ENCODE measurements at regions not wholly inside any gene's neighbourhood (a gene's known extent, or its start where the extent isn't known, plus 50 kb on each side); places are given as distances from the start of the nearest gene placed in this dataset.
"Not testable (repeated sequence)": the region's sequence is repeated elsewhere in the genome, so short reads cannot be mapped to it uniquely, and the experiment has no call there.

DNA sequence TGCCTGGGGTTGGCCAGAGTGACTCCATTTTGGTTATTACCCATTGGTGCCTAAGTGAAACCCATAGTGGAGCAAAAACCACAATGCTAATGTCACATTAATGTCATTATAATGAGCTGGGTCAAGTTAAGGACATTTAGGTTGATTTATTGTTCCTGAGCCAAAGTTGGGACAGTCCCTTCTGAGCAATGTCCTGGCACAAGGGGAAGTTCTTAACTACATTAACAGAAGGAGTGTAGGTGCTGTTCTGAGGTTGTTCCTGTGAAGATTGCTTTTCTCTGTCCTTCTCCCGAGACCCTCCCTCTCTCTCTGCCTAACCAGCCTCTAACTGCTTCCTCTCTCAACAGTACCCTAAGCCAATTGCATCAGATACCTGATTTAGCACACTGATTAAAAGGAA, 1956.8 kb upstream of the PCDH10 start:
- DNase-seq (ENCODE audit: low spot score): no peak

DNA sequence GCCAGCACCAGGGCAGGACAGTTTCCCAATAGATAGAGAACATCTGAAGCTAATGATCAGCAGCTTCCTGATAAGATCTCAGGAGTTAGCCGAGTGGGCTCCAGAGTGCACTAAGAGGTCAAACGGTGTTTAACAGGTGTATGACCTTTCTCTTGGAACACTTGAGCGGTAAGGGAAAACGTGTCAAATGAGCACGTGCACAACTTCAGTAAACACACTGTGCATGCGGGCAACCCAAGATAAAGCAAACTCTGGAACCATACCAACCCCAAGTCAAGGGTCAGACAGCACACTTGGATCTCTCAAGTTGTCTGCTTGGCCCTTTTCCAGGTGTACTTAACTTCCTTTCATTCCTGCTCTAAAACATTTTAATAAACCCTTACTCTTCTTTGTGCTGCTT, 1941.5 kb upstream of the PCDH10 start:
- DNase-seq (ENCODE audit: low spot score): no peak

DNA sequence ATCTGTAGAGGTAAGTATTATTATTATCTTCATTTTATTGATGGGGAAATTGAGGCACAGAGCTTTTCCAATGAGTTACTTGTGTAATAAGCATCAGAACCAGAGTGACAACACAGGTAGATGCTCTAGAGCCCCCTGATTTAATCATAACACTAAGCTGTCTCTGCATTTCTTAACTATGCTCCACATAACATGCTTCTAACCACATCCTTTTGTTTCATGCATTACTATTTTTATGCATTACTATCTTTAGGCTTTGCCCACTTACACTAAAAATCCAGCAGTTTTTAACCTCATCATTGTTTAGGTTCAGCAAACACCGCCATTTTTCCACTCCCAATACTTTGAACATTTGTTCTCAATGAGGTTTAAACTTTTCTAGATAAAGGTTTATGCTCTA, 1900.8 kb upstream of the PCDH10 start:
- DNase-seq (ENCODE audit: low spot score): no peak

DNA sequence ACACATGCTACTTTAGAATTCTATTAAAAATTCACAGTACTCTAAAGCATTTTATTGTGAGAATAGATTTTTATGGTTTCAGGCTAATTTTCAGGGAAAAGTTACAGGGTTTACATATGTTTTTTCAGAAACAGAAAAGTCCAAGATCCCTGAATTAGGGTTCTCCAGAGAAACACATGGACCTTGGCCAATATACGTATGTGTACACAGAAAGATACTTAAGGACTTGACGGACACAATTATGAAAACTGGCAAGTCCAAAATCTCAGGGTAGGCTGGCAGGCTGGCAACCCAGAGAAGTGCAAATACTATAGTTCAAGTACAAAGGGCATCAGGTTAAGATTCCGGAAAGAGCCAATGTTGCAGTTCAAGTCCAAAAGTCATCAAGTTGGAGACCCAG, 1897.8 kb upstream of the PCDH10 start:
- DNase-seq (ENCODE audit: low spot score): no peak

DNA sequence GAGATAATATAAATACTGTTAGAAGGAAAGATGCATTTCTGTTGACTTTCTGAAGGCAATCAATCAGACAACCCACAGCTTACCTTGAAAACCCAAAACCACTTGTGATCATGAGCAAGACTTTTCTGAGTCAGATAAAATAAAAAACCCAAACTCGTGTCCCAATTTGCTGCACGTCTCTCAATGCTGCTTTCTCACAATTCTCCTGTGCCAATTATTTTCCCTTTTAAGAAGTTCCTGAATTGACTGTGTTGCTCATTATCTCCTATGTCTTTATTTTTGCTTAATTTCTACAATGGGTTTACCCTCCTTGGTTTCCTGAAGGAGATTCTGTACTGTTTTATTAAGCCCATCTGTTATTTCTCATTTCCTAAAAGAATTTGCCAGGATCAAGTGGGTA, 1891.9 kb upstream of the PCDH10 start:
- no peak for DNase-seq (ENCODE audit: low spot score)

DNA sequence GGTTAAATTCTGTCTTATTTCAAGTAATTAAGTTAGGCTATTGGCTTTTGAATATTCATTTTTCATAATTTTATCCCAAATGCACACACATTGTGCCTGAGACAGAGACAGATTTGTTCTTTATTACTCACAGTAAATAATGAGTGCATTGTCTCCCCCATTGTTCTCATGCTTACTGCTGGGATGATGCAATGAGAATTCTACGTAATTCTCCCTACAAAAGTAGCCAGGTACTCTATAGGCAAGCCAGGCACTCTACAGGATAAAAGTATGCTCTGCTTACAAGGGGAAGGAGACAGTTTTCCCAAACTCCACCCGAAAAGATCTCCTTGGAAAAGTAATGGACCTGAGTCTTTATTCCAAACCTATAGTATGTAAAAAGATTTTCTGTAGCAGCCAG, 1890.7 kb upstream of the PCDH10 start:
- no peak for DNase-seq (ENCODE audit: low spot score)

DNA sequence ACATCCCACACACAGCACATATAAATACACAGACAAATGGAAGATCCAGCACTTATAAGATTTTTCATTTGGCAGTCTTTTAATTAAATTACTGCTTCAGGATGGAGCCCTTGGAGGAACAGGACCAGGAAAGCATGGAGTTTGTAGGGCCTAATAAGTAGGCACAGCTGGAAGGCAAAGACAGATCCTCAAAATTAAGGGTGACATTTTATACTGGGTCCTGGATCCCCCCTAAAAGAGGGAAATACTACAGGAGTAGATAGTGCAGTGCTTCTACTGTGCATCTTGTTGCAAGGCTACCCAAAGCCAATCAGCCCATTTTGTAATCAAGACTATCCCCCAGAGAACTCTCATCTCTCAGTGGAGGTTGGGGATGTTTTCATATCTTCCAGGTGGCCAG, 1860.7 kb upstream of the PCDH10 start:
- DNase-seq (ENCODE audit: low spot score): no peak

DNA sequence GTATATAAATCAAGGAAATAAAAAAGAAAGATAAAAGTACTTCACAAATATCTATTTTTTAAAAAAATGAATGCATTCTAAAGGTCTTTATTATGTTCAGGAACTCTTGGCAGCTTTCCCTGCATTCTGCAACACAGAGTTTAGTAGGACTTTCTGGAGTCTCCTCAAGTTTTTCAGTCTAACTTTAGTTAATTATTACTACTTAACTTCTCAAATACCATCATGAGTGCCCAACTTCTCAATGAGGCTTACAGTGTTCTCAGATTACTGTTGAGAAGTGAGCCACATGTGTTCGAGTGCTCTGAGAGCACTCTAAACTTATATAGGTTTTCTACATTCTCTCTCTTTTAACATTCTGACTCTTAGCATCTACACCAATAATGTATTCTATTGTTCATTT, 1852.9 kb upstream of the PCDH10 start:
- no peak for DNase-seq (ENCODE audit: low spot score)

DNA sequence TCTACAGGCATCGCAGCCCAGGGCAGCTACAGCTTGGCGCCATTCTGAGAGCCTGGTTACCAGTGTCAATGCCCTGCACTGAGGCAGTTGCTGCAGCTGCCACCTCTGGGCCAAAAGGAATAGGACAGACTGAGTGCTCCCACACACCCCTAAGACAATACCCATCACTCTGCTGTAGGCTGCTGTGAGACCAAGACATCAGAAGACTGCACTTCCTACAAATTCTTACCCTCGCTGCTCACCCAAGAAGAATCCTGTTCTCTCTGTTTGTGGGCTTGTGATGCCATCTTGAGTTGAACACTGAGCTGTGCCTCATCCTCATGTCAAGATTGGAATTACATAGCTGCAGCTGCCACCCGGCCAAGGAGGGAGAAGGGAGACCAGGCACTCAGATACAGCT, 1847.0 kb upstream of the PCDH10 start:
- DNase-seq (ENCODE audit: low spot score): no peak

DNA sequence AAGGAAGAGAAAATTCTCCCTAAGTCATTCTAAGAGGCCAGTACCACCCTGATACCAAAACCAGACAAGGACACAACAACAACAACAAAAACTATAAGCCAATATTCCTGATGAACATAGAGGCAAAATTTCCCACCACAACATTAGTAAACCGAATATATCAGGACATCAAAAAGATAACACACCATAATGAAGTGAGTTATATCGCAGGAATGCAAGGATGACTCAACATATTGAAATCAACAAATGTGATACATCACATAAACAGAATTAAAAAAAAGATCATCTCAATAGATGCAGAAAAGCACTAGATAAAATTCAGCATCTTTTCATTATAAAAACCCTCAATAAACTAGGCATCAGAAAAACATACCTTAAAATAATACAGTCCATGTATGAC, 1844.4 kb upstream of the PCDH10 start:
- no peak for DNase-seq (ENCODE audit: low spot score)

DNA sequence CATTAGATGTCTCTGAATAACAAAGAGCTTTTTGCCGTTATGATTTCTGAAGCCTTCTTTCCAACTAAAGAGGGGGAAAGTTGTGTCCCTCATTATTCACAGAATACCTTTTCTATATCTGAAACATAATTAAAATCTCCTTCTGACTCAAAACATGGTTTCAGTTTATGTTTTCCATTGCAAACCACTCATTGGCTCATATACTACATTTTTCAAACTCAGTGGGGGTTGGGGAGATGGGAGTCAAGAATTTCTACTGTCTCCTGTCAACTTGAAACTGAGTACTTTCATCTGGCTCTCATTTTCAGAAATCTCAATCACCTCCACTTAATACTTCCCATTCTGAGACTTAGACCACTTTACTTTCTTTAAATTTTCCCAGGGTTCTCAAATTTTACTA, 1839.5 kb upstream of the PCDH10 start:
- no peak for DNase-seq (ENCODE audit: low spot score)

DNA sequence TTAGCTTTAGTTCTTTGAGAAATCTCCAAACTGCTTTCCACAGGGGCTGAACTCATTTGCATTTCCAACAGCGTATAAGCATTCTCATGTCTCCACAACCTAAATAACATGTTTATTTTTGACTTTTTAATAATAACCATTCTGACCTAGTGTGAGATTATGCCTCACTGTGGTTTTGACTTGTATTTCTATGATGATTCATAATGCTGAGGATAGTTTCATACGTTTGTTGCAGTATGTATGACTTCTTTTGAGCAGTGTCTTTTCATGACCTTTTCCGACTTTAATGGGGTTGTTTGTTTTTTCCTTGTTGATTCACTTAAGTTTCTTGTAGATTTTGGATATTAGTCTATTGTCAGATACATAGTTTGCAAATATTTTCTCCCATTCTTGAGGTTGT, 1833.0 kb upstream of the PCDH10 start:
- DNase-seq (ENCODE audit: low spot score): no peak

DNA sequence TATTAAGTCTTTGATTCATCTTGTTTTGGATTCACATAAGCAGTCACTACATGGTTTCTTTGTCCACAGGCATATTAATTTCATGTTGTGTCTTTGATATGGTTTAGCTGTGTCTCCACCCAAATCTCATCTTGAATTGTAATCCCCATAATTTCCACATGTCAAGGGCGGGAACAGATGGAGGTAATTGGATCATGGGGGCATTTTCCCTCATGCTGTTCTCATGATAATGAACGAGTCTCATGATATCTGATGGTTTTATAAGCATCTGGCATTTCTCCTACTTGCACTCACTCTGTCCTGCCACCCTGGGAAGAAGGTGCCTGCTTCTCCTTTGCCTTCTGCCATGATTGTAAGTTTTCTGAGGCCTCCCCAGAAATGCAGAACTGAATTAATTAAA, 1811.2 kb upstream of the PCDH10 start:
- DNase-seq (ENCODE audit: low spot score): no peak

DNA sequence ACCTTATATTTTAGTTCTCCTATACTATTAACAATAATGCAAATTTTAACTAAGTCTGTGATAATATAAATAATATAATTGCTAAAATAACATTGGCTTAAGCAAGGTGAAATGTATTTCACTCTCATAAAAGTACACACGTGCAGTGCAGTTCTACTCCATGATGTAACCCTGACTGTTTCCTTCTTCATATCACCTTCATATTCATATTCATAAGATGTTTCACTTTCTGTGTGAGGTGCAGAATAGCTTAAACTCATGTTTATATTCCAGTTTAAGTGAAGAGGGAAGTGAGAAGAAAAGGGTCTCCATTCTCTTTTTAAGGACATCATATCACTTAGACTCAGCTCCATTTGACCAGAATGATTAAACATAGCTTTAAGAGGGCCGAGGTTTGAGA, 1810.0 kb upstream of the PCDH10 start:
- no peak for DNase-seq (ENCODE audit: low spot score)

DNA sequence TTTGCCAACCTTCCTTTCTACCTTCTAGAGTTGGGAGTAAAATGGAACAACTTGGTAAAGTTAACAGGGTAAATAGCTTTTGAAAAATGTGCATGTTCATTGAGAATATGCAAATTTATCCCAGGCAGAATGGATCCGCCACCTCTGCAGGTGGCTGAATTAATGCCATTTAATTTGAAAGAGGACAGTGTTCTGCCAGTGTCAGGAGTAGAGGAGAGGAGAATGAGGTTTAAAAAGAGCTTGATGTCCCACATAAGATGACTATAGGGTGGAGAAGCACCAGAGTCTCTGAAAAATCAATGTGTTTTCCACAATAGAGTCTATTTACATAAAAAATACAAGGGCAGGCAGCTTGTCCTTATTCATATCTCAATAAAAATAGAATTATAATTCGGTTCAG, 1804.3 kb upstream of the PCDH10 start:
- DNase-seq (ENCODE audit: low spot score): no peak

DNA sequence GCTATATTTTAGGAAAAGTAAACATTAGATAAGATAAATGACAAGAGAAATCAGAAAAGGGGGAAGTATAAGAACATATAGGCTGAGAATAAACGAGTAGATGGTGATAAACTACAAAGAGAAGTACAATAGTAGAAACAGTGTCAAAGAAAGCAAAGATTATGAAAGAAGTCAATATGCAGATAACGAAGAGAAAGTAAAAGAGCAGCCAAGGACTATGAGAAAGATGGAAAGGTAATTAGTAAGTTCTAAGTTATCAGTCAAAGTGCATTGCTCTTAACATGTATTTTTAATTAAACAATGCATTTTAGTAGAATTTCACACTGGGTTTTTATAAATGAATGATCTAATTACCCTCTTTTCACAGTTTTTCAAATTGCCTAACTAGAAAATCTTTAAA, 1801.3 kb upstream of the PCDH10 start:
- no peak for DNase-seq (ENCODE audit: low spot score)

DNA sequence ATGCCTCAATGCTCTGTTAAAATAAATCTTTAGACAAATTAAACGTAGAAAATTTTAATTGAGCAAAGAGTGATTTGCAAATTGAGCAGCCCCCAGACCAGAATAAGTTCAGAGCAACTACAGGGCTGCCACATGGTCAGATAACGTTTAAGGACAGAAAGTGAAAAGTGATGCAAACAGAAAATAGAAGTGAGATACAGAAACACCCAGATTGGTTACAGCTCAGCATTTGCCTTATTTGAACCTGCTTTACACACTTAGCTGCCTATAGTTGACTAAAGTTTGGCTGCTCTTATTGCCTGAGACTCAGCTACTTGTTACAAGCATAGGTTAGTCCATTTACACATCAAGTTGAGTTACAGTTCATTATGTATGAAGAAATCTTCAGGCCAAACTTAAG, 1800.8 kb upstream of the PCDH10 start:
- no peak for DNase-seq (ENCODE audit: low spot score)

DNA sequence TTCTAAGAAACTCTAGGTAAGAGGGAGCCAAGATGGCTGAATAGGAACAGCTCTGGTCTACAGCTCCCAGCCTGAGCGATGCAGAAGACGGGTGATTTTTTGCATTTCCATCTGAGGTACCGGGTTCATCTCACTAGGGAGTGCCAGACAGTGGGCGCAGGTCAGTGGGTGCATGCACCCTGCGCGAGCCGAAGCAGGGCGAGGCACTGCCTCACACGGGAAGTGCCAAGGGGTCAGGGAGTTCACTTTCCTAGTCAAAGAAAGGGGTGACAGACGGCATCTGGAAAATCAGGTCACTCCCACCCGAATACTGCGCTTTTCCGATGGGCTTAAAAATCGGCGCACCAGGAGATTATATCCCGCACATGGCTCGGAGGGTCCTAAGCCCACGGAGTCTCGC, 1796.7 kb upstream of the PCDH10 start:
- not testable (repeated sequence) for DNase-seq (ENCODE audit: low spot score)

DNA sequence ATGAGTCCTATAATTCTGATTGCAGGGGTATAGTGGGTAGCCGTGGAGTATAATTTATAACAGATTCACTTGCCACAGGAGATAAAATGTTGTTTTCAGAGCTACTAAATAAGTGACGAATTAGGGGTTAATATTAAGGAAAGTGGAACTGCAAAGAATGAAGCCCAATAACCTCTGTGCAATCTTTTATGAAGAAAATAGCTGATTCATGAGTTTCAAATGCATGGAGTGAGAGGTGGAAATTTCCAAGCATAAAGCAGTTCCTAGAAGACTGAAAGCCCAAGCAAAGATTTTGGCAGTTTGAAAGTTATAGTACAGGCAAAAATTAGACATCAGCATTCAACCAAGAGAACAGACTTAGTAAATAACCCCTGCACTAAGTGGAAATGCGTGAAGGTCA, 1782.4 kb upstream of the PCDH10 start:
- DNase-seq (ENCODE audit: low spot score): no peak

DNA sequence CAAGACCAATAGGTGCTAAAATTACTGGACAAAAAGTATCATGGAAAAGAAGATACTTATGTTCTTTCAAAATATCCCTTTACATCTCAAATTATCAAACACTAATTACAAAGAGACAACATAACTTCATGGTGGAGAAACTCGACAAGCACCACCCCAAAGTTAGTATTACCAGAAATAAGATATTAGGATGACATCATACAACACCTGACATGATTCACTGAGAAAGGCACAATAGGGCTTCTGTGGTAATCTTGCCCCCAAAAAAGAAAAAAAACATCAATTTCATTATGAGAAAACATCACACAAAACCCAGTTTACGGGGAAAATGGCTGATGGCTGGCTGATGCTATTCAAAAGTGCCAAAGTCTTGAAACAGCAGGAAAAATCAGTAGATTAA, 1781.7 kb upstream of the PCDH10 start:
- DNase-seq (ENCODE audit: low spot score): no peak

DNA sequence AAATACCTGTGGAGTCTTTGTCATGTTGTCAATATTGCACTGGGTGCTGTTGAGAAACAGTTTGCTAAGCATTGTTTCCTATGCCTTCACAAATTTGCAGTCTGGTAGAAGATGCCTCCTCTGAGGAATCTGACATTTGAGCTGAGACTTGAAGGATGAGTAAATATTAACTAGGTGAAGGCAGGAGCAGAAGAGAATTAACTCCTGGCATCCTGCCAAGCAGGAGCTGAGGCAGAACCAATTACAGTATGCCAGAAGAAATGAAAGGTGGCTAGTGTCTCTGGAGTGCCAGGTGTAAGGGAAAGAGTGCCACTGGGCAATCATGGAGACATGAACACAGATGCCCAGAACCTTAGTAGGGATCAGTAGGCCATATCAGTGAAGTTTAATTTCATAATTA, 1778.2 kb upstream of the PCDH10 start:
- no peak for DNase-seq (ENCODE audit: low spot score)

DNA sequence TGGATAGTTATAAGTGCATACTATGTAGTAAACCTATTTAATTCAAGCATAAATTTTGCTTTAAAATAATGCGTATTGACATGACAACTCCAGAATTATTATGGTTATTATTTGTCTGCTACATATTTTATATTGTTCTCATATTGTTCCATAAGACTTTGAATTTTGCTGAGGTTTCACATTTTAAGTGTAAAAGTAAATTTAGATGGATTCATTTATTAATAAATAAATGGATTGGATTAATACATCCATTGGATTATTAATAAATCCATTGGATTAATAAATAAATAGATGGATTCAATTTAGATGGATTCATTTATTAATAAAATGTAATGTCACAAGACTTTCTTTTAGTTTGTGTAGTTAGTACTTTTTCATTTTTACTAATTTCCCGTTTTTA, 1768.0 kb upstream of the PCDH10 start:
- DNase-seq (ENCODE audit: low spot score): no peak

DNA sequence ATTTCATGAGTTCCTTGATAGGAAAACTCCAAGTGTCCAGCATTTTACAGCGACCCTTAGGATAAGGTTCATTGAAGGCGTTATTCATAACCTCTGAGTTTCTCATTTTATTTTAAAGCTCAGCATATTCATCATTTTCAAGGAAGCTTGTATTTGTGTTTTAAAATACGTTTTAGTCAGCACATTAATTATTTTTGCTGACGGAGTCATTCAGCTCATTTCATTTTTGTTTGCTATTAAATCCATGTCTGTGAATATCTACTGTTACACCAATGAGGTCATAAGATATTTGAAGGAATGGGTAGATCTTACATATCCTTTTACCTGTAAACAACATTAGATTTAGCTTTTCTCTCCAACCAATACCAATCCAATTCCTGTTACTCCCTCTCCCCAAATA, 1766.3 kb upstream of the PCDH10 start:
- DNase-seq (ENCODE audit: low spot score): no peak

DNA sequence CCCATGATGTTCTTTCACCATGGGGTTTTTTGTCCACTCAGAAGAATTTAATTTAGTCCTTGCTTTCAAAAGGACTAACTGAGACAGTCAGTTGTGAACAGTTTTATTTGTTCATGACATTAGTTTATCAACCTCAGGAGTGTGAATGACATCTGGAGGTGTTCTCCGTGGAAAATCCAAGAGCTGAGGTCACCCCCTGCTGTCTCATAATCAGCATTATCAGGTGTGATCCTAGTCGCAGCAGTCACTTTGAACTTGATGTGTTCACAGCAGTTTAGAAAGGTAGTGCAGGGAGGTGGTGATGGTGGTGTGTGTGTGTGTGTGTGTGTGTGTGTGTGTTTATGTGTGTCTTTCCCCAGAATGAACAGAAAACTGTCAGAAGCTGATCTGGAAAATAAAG, 1760.8 kb upstream of the PCDH10 start:
- no peak for DNase-seq (ENCODE audit: low spot score)

DNA sequence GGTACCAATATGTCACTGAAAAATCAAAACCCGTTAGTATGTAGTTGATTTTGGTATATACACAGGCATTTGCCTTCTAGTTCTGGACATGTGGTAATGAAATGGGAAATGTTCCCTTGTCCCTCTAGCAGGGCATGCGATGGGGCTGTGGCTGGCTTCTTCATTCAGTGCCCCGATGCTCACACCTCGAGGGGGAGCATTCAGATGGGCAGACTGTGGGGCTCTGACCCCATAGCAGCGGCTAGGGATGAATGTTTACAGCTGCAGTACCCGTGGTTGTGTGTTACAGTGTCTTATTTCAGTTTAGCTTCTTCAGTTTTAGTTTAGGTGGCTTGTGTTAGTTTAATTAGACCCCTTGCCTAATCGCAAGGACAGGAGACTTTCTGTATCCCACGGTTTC, 1741.0 kb upstream of the PCDH10 start:
- DNase-seq (ENCODE audit: low spot score): no peak

All from mesenteric fat pad (tissue), 1 donor.